ENCODE measurements at regions not wholly inside any gene's neighbourhood (a gene's known extent, or its start where the extent isn't known, plus 50 kb on each side); places are given as distances from the start of the nearest gene placed in this dataset.

GRCh38 chr15:31159837-31160236 is 58.3 kb upstream of the TRPM1 start:
- ChIA-PET POLR2A (no interaction called here), CTCF (interaction anchor here (1.0 to 1.6 kb wide), 2 partner anchors 24 to 329 kb away, joined by 4 read pairs; no protein-coding TSS in a partner anchor)
- 65% methylated on average over 6 of the region's 6 CpGs for WGBS (ENCODE audit: missing lambda C conversion rate)
- Histone ChIP-seq H3K27ac (no peak overlapping the region), H3K9me3 (no peaks in the 10 kb centered on the region), H3K4me1 (no peaks in the 10 kb centered on the region), H3K4me3 (no peak overlapping the region), H3K4me2 (no peak overlapping the region)
- DNase-seq (ENCODE audit: low read depth in 1 of 2, low spot score in 1 of 2) (no peak), FAIRE-seq (no peak), ATAC-seq (no peak)
- TF ChIP-seq BCL3 (IDR thresholded peaks at IDR 0.05): no peak
- no peak for TF ChIP-seq HOXB13 (CRISPR knock-in tag; IDR thresholded peaks at IDR 0.05; ENCODE audit: low read depth)
- no peak for TF ChIP-seq FOXS1 (CRISPR knock-in tag; IDR thresholded peaks at IDR 0.05)
- TF ChIP-seq GATA3 (IDR thresholded peaks at IDR 0.05; ENCODE audit: borderline replicate concordance): no peak
- TF ChIP-seq KDM5A (IDR thresholded peaks at IDR 0.05): no peak
- TF ChIP-seq ELK1 (IDR thresholded peaks at IDR 0.05; ENCODE audit: low read depth, low read length): no peak
- no peak for TF ChIP-seq RCOR1 (IDR thresholded peaks at IDR 0.05; ENCODE audit: low read depth, low read length)
- no peak for TF ChIP-seq ZC3H11A (IDR thresholded peaks at IDR 0.05)
- no peak for TF ChIP-seq ZNF302 (CRISPR knock-in tag; IDR thresholded peaks at IDR 0.05)
- no peak for TF ChIP-seq CEBPB (IDR thresholded peaks at IDR 0.05)
- no peak for TF ChIP-seq EHMT2 (IDR thresholded peaks at IDR 0.05; ENCODE audit: low read depth)
- no peak for TF ChIP-seq CBX8 (IDR thresholded peaks at IDR 0.05)

GRCh38 chr15:31160297-31160696 is 58.8 kb upstream of the TRPM1 start:
- POLR2A ChIA-PET: no interaction called here
- Histone ChIP-seq H3K4me1 (no peaks in the 10 kb centered on the region), H3K9me3 (no peaks in the 10 kb centered on the region), H3K27ac (no peak overlapping the region), H3K4me2 (no peak overlapping the region), H3K4me3 (no peak overlapping the region)
- DNase-seq (ENCODE audit: low read depth in 1 of 2, low spot score in 1 of 2): no peak
- no peak for FAIRE-seq
- no peak for TF ChIP-seq EHMT2 (IDR thresholded peaks at IDR 0.05; ENCODE audit: low read depth)
- no peak for TF ChIP-seq ELK1 (IDR thresholded peaks at IDR 0.05; ENCODE audit: low read depth, low read length)
- no peak for TF ChIP-seq SREBF2 (IDR thresholded peaks at IDR 0.05)
- TF ChIP-seq GATA3 (IDR thresholded peaks at IDR 0.05; ENCODE audit: borderline replicate concordance): no peak
- TF ChIP-seq CEBPB (IDR thresholded peaks at IDR 0.05): no peak
- no peak for TF ChIP-seq CTCF (IDR thresholded peaks at IDR 0.05)
- no peak for TF ChIP-seq CBX8 (IDR thresholded peaks at IDR 0.05)
- no peak for TF ChIP-seq RNF2 (IDR thresholded peaks at IDR 0.05; ENCODE audit: borderline replicate concordance, low read depth)
- TF ChIP-seq CHD2 (IDR thresholded peaks at IDR 0.05; ENCODE audit: low read length, partially characterized antibody): no peak
- no peak for TF ChIP-seq PBX3 (IDR thresholded peaks at IDR 0.05)
- no peak for TF ChIP-seq RARB (CRISPR knock-in tag; IDR thresholded peaks at IDR 0.05)
- no peak for TF ChIP-seq POLR2AphosphoS2 (conservative IDR thresholded peaks at IDR 0.05; ENCODE audit: low read length)
- TF ChIP-seq HOXB5 (CRISPR knock-in tag; IDR thresholded peaks at IDR 0.05): no peak
- TF ChIP-seq RAD21 (conservative IDR thresholded peaks at IDR 0.05 in 1 of 2, IDR thresholded peaks at IDR 0.05 in 1 of 2): no peak
- TF ChIP-seq RFX5 (IDR thresholded peaks at IDR 0.05): no peak
- CTCF ChIA-PET: interaction anchor here (1.6 kb wide), 1 partner anchor 328 kb away, joined by 4 read pairs; no protein-coding TSS in a partner anchor
- 0 out of 6 replicates have a peak, but pooled peaks of 1 of the 2 experiments have one; percentile 17 for ATAC-seq
- 50% methylated on average over 7 of the region's 7 CpGs for WGBS (ENCODE audit: missing lambda C conversion rate)

All from A549 (cell line).